Activated T-cell treated with anti-CD3 and anti-CD28 coated beads, Interleukin-2, amount 50 U/mL, for 4 hours (primary cell): ENCODE measurements at regions not wholly inside any gene's neighbourhood (a gene's known extent, or its start where the extent isn't known, plus 50 kb on each side); places are given as distances from the start of the nearest gene placed in this dataset.

Experiments
- ATAC-seq, 2 donors: fragments of 200-7000 bp; cut with Tn5 transposase; one replicate each; pipeline ENCODE4 v1.10.0; 2021
- DNase-seq: peaks from one replicate; pipeline ENCODE4 v3.0.0-alpha.2; 2020
- H3K27me3 Mint-ChIP-seq: one replicate; pipeline ENCODE4 v1.8.0; 2021; ENCODE audit warnings: low read depth, mixed read lengths
- H3K36me3 Mint-ChIP-seq: one replicate; pipeline ENCODE4 v1.8.0; 2022; ENCODE audit warnings: mixed read lengths; ENCODE audit not compliant: insufficient read depth
- H3K4me1 Mint-ChIP-seq: one replicate; pipeline ENCODE4 v1.8.0; 2021; ENCODE audit warnings: low read depth, mixed read lengths
- H3K4me3 Mint-ChIP-seq: one replicate; pipeline ENCODE4 v1.8.0; 2021; ENCODE audit warnings: mild to moderate bottlenecking, moderate library complexity, mixed read lengths
- H3K9me3 Mint-ChIP-seq: one replicate; pipeline ENCODE4 v1.8.0; 2021; ENCODE audit warnings: mixed read lengths

DNA sequence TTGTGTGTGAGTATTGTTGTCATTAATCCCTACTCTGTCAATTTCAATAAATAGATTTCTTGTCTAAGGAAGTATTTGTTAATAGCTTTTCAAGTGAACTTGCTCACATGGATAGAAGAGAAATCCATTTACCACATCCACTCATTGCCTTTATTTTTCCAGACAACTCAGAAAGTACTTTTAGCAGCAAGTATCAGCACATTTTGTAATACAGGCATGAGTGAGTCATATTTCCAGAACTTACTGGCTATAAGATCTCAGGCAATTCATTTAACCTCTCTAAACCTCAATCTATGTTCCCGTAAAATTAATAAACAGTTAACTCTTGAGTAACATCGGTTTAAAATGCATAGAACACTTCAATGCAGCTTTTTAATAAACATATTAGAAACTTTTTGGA, 317.9 kb upstream of the PCDH7 start:
- peaks cover 14% of the 10 kb centered on the region for H3K9me3 Mint-ChIP-seq
- ATAC-seq (no peak), DNase-seq (no peak)
- no peaks in the 10 kb centered on the region for H3K4me1 Mint-ChIP-seq
- no peak overlapping the region for H3K4me3 Mint-ChIP-seq
- H3K36me3 Mint-ChIP-seq = no peaks in the 10 kb centered on the region
- H3K27me3 Mint-ChIP-seq = no peaks in the 10 kb centered on the region

- H3K9me3 Mint-ChIP-seq = peaks cover 53% of the 10 kb centered on the region
- DNase-seq (no peak), ATAC-seq (no peak)
- H3K27me3 Mint-ChIP-seq = no peaks in the 10 kb centered on the region
- H3K4me1 Mint-ChIP-seq = no peaks in the 10 kb centered on the region
- H3K4me3 Mint-ChIP-seq = no peak overlapping the region
- no peaks in the 10 kb centered on the region for H3K36me3 Mint-ChIP-seq
Measured at GRCh38 chr4:30413915-30414314, 306.3 kb upstream of the PCDH7 start.

DNA sequence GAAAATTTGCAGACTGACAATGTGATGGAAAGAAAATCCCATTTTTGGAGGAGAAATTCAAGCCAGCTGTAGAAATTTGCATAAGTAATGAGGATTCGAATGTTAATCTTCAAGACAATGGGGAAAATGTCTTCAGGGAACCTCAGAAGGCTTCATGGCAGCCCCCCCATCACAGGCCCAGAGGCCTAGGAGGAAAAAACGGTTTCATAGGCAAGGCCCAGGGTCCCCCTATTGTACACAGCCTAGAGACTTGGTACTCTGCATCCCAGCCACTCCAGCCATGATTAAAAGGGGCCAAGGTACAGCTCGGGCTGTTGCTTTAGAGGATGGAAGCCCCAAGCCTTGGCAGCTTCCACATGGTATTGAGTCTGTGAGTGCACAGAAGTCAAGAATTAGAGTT, 303.6 kb upstream of the PCDH7 start:
- Mint-ChIP-seq H3K4me3 (no peak overlapping the region), H3K27me3 (no peaks in the 10 kb centered on the region), H3K9me3 (peaks cover 40% of the 10 kb centered on the region), H3K36me3 (no peaks in the 10 kb centered on the region), H3K4me1 (no peaks in the 10 kb centered on the region)
- DNase-seq (no peak), ATAC-seq (no peak)

GRCh38 chr4:30427932-30428331, 292.2 kb upstream of the PCDH7 start:
- no peaks in the 10 kb centered on the region for H3K27me3 Mint-ChIP-seq
- ATAC-seq (no peak), DNase-seq (no peak)
- H3K9me3 Mint-ChIP-seq = peaks cover 24% of the 10 kb centered on the region
- no peaks in the 10 kb centered on the region for H3K36me3 Mint-ChIP-seq
- H3K4me1 Mint-ChIP-seq = no peaks in the 10 kb centered on the region
- no peak overlapping the region for H3K4me3 Mint-ChIP-seq

DNA sequence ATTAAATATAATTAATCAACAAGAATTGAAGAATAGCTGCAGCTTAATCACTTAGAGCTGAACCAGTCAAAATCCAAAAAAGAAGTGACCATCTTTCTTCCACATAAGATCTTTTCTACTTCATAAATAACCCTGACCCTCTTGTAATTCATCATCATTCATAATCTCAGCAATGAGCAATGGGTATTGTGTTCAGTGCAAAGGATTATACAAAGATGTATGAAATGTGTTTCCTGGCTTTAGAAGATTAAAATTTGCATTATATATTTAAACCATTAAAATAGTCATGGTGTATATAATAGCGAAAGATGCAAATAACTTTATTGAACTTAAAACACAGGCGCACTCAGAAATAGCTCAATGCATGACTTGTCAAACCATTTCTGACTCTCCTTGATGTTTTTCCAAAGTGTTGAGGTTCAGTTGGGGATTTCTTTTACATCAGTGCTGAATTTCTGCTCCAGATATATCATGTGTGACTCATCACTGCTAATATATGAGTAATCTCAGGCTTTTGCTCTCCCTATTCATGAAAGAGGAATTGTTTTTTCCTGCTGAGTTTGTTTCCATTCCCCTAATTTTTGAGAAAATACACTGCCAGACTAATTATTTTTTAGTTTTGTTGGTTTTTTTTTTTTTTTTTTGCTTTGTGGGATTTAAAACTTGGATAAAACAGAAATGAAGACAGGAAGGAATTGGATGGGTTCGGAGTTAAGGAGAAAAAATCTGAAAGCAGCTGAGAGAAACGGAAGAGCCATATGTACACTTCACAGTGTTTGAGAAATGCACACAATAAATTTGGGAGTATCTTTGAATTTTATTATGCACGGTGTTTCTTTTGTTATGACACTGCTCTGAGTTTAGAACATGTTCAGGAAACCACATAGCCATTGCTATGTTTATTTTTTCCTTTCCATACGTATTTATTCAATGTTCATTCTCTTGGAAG, 290.1 kb upstream of the PCDH7 start:
- Mint-ChIP-seq H3K36me3 (no peaks in the 10 kb centered on the region), H3K4me3 (no peak overlapping the region), H3K27me3 (no peaks in the 10 kb centered on the region), H3K9me3 (peaks cover 16% of the 10 kb centered on the region), H3K4me1 (no peaks in the 10 kb centered on the region)
- ATAC-seq (no peak), DNase-seq (no peak)

DNA sequence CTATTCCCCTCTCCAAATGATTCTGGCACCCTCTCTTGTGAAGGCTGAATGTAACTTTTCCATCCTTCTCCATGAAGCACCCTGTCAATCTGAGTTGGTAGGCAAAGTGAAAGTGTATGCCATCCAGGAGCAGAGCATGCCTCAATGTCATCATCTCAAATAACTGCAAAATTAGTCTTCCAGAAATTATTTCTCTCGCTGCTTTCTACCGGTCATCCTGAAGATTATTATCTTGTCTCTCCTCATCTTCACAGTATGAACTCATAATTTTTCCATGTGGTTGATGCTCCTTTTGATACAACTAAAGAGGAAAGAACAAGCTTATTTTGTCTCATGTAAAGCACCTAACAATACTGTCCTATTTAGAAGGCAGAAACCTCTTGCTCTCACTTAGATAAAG, 285.5 kb upstream of the PCDH7 start:
- Mint-ChIP-seq H3K36me3 (no peaks in the 10 kb centered on the region), H3K9me3 (peaks cover 12% of the 10 kb centered on the region), H3K27me3 (no peaks in the 10 kb centered on the region), H3K4me3 (no peak overlapping the region), H3K4me1 (no peaks in the 10 kb centered on the region)
- no peak for ATAC-seq
- DNase-seq = no peak

- Mint-ChIP-seq H3K4me1 (no peaks in the 10 kb centered on the region), H3K9me3 (peaks cover 7% of the 10 kb centered on the region), H3K4me3 (no peak overlapping the region), H3K27me3 (no peaks in the 10 kb centered on the region), H3K36me3 (no peaks in the 10 kb centered on the region)
- ATAC-seq = no peak
- DNase-seq = no peak
Measured at GRCh38 chr4:30436394-30436793, 283.8 kb upstream of the PCDH7 start.

DNA sequence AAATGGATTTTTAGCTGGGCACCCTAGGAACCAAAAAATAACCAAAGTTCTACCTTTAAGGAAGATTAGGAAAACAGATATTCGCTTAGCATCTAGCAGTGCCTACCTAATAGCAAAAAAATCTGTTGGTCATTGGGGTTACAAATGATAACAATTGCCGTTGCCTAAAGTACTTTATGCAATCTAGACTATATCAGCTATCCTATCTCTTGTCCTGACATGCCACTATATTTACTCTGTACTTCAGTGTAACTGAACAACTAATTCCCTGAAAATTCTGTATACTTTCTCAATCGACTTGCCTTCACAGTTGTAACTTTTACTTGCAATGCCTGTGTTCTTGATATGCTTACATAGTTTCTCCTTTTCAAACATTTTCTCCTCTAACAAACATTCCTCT, 282.9 kb upstream of the PCDH7 start:
- H3K27me3 Mint-ChIP-seq = no peaks in the 10 kb centered on the region
- no peak overlapping the region for H3K4me3 Mint-ChIP-seq
- no peak for DNase-seq
- H3K4me1 Mint-ChIP-seq = no peaks in the 10 kb centered on the region
- ATAC-seq = no peak
- no peaks in the 10 kb centered on the region for H3K36me3 Mint-ChIP-seq
- peaks cover 7% of the 10 kb centered on the region for H3K9me3 Mint-ChIP-seq

DNA sequence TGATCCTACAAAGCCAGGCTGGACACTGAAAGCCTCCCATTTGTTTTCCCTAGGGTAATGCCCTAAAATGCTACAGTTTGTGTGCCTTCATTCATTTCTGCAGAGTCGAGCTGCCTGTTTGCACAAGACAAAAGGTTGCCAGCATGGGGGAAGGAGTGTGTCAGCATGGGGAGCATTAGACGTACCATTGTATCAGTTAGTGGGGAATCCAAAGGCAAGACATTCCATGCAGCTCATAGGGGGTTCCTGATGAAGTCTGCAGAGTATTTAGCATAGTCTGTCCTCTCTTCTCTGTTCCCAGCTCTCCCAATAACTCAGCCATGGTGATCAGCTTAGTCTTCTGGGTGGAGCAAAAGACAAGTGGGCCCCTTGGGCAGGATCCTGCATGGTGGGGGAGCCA, 276.9 kb upstream of the PCDH7 start:
- peaks cover 4% of the 10 kb centered on the region for H3K9me3 Mint-ChIP-seq
- no peaks in the 10 kb centered on the region for H3K4me1 Mint-ChIP-seq
- H3K36me3 Mint-ChIP-seq = no peaks in the 10 kb centered on the region
- DNase-seq = no peak
- no peak overlapping the region for H3K4me3 Mint-ChIP-seq
- ATAC-seq = no peak
- no peaks in the 10 kb centered on the region for H3K27me3 Mint-ChIP-seq

DNA sequence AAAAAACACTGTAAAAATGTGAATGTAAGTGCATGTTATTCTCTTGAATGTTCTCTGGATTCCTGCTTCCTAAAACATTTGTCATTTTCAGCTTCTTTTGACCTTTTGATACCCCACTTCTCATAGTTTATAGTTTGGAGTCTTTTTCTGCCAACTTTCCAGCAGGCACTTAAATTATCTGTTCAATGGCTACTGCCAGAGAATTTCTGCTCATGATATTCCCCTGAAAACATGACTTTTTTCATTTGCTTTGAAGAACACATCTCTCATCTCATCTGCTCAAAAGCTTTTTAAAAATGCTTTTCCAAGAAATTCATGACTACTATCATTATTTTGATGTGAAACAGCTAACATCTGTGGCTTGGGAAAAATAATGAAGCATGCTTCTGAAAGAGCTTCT, 269.7 kb upstream of the PCDH7 start:
- H3K4me1 Mint-ChIP-seq = no peaks in the 10 kb centered on the region
- peaks cover 24% of the 10 kb centered on the region for H3K9me3 Mint-ChIP-seq
- no peaks in the 10 kb centered on the region for H3K36me3 Mint-ChIP-seq
- DNase-seq (no peak), ATAC-seq (no peak)
- no peaks in the 10 kb centered on the region for H3K27me3 Mint-ChIP-seq
- no peak overlapping the region for H3K4me3 Mint-ChIP-seq

DNA sequence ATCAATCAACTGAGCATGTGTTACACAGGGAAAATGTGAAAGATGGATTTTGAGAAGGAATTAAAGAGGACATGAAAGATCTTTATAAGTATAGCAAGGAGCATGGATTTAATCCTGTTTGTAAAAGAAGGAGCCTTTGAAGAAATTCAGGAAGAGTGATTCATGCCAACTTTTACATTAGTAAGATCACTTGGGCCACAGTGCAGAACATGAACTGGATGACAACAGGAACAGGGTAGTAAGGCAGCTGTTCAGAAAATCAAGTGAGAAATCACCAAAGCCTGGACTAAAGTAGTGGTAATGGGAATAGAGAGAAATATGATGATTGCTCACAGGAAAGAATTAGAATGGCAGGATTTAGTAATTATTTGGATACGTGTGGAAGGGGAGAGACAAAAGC, 265.7 kb upstream of the PCDH7 start:
- Mint-ChIP-seq H3K36me3 (no peaks in the 10 kb centered on the region), H3K27me3 (no peaks in the 10 kb centered on the region), H3K9me3 (peaks cover 31% of the 10 kb centered on the region), H3K4me3 (no peak overlapping the region), H3K4me1 (no peaks in the 10 kb centered on the region)
- no peak for ATAC-seq
- DNase-seq = no peak

GRCh38 chr4:30456716-30457115, 263.5 kb upstream of the PCDH7 start:
- ATAC-seq = no peak
- Mint-ChIP-seq H3K27me3 (no peaks in the 10 kb centered on the region), H3K4me3 (no peak overlapping the region), H3K36me3 (no peaks in the 10 kb centered on the region), H3K4me1 (no peaks in the 10 kb centered on the region), H3K9me3 (peaks cover 35% of the 10 kb centered on the region)
- DNase-seq = no peak

DNA sequence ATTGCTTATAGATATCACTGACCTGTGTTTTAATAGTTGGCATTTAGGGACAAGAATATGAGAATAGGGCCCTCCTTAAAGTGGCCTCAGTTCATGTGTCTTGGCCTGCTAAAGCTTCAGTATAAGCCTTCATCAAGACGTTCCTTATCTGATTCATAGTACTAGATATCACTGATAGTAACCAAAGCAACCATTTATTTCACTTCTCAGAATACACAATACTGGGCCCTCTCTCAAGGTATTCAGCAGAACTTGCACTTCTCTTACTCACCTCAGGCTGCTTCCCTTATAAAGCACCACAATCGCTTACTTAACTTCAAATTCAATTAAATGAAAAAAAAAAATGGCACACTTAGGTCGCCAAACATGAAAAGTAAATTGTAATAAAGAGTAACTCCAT, 259.4 kb upstream of the PCDH7 start:
- no peak overlapping the region for H3K4me3 Mint-ChIP-seq
- H3K27me3 Mint-ChIP-seq = no peaks in the 10 kb centered on the region
- DNase-seq = no peak
- H3K36me3 Mint-ChIP-seq = no peaks in the 10 kb centered on the region
- no peaks in the 10 kb centered on the region for H3K4me1 Mint-ChIP-seq
- peaks cover 13% of the 10 kb centered on the region for H3K9me3 Mint-ChIP-seq
- no peak for ATAC-seq

GRCh38 chr4:30461218-30461617, 259.0 kb upstream of the PCDH7 start:
- H3K9me3 Mint-ChIP-seq = peaks cover 9% of the 10 kb centered on the region
- no peak for ATAC-seq
- no peak overlapping the region for H3K4me3 Mint-ChIP-seq
- H3K36me3 Mint-ChIP-seq = no peaks in the 10 kb centered on the region
- no peaks in the 10 kb centered on the region for H3K27me3 Mint-ChIP-seq
- no peaks in the 10 kb centered on the region for H3K4me1 Mint-ChIP-seq
- DNase-seq = no peak

DNA sequence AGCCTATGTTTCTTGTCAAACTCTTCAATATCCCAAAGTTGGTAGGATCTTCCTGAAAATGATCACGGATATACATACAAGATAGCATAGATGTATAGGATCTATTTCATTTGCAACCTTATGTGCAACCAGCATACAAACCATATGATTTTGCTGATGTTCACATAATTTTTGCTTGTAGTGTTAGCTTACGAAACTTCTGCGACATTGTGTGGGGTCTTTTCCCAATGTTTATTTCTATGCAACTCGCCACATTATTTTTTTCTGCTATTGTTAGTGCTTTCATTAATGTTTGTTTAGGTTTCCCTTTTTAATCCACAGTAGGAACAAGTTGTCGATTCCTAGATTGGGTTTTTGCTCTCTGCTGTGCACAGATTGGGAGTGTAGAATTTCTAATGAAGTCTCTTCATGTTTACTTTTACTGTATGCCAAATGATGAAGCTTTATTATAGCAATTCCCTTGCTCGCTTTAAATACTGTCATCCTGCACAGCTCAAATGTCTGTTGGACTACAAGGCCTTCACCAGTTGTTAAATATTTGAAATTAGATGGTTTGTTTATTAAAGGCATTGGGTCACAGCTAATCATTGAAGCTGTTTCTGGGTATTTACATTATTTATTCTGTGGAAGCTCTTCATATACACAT, 257.6 kb upstream of the PCDH7 start:
- DNase-seq = no peak

More for the DNA sequence above, 257.6 kb upstream of the PCDH7 start:
- Mint-ChIP-seq H3K27me3 (no peaks in the 10 kb centered on the region), H3K36me3 (no peaks in the 10 kb centered on the region), H3K4me3 (no peak overlapping the region), H3K4me1 (no peaks in the 10 kb centered on the region), H3K9me3 (peaks cover 3% of the 10 kb centered on the region)
- ATAC-seq = no peak
